ENCODE measurements at regions not wholly inside any gene's neighbourhood (a gene's known extent, or its start where the extent isn't known, plus 50 kb on each side); places are given as distances from the start of the nearest gene placed in this dataset.

- TF ChIP-seq CTCF (IDR thresholded peaks at IDR 0.05; ENCODE audit: insufficient read depth, low read length, poor library complexity, severe bottlenecking) (no peak), EZH2phosphoT487 (conservative IDR thresholded peaks at IDR 0.05; ENCODE audit: low read length) (no peak)
Measured at GRCh38 chr5:155211764-155212163, 198.2 kb downstream of the KIF4B start.
